H1 (cell line): ENCODE measurements at regions not wholly inside any gene's neighbourhood (a gene's known extent, or its start where the extent isn't known, plus 50 kb on each side); places are given as distances from the start of the nearest gene placed in this dataset.

ENCODE experiments used
- CHD7 ChIP-seq: fragments of 300-600 bp; sonication (generic); IDR thresholded peaks from 2 replicates; pipeline ENCODE4 v1.7.1; 2012; ENCODE audit warnings: low read length, moderate library complexity, mild to moderate bottlenecking, inconsistent platforms; ENCODE audit not compliant: insufficient replicate concordance
- FOSL1 ChIP-seq: IDR thresholded peaks from 2 replicates; pipeline ENCODE4 v1.6.1; 2011; ENCODE audit warnings: mild to moderate bottlenecking, low read depth, low read length, moderate library complexity; ENCODE audit not compliant: insufficient read depth
- ZNF274 ChIP-seq: IDR thresholded peaks from 2 replicates; pipeline ENCODE4 v1.7.0; 2012; ENCODE audit warnings: low read length, borderline replicate concordance; ENCODE audit errors: extremely low read depth

DNA sequence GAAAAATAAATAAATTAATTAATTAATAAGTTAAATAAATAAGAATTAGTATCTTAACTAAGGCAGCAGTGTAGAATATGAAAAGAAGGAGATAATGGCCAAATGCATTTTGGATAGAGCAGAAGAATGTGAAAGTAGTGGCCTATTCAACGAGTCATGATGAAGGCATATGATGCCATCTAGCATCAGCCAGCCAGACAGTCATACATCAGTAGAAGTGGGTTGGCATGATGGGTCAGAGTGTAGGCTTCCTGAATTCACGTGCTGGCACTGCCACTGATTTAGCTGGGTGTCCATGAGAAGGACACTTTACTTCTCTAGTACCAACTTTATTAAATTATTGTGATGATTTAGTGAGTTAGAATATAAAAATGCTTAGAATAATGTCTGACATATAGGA, 256.1 kb upstream of the ARPP21 start (continued):
- TF ChIP-seq CHD7 (no peak), ZNF274 (no peak), FOSL1 (no peak)
